IMR-90 (cell line): ENCODE measurements at regions not wholly inside any gene's neighbourhood (a gene's known extent, or its start where the extent isn't known, plus 50 kb on each side); places are given as distances from the start of the nearest gene placed in this dataset.

Experiments
- ATAC-seq: fragments of 200-7000 bp; cut with Tn5 transposase; 2 replicates; pipeline ENCODE4 v1.9.1; 2020; ENCODE audit warnings: low read depth, mild to moderate bottlenecking, moderate library complexity
- BruUV-seq: library from RNA; stranded (reverse); fragments of 400-500 nt; replicated peaks from 2 replicates; lab custom pipeline; 2021; lab: Mats Ljungman, UMichigan
- CTCF ChIA-PET: fragments of 300-600 bp; formaldehyde crosslinking; extraction: SDS; loops from one replicate; lab custom pipeline; 2021; ENCODE audit warnings: antibody characterized with exemption; lab: Yijun Ruan, JAX
- POLR2A ChIA-PET: fragments of 300-600 bp; sonication (Branson Sonifier 250); formaldehyde crosslinking; loops from one replicate; lab custom pipeline; 2022; ENCODE audit warnings: antibody characterized with exemption; ENCODE audit not compliant: unreplicated experiment; lab: Charles Lee
- DNase-seq: peaks from one replicate; pipeline ENCODE4 v3.0.0; 2013
- H2AFZ ChIP-seq: replicated peaks from 2 replicates; pipeline ENCODE3; 2013; ENCODE audit warnings: low read length, mild to moderate bottlenecking; ENCODE audit not compliant: poor library complexity
- H2AK5ac ChIP-seq: 2 replicates; pipeline ENCODE4 v1.6.1; 2013; ENCODE audit warnings: low read depth, low read length, inconsistent platforms
- H2AK9ac ChIP-seq: replicated peaks from 2 replicates; pipeline ENCODE3; 2013; ENCODE audit warnings: mild to moderate bottlenecking, low read depth, low read length, moderate library complexity; ENCODE audit not compliant: poor library complexity
- H2BK120ac ChIP-seq: 2 replicates; pipeline ENCODE4 v1.6.1; 2013; ENCODE audit warnings: low read depth, low read length, inconsistent platforms
- H2BK15ac ChIP-seq: 3 replicates; pipeline ENCODE4 v1.6.1; 2013; ENCODE audit warnings: low read depth, low read length, inconsistent platforms
- H2BK20ac ChIP-seq: 2 replicates; pipeline ENCODE4 v1.6.1; 2013; ENCODE audit warnings: low read depth, mild to moderate bottlenecking, inconsistent platforms, low read length, moderate library complexity
- H2BK5ac ChIP-seq: 2 replicates; pipeline ENCODE4 v1.6.1; 2013; ENCODE audit warnings: mild to moderate bottlenecking, low read depth, low read length, inconsistent platforms; ENCODE audit not compliant: poor library complexity, severe bottlenecking
- H3K14ac ChIP-seq: replicated peaks from 2 replicates; pipeline ENCODE4 v1.6.1; 2013; ENCODE audit warnings: low read depth, low read length, inconsistent platforms
- H3K18ac ChIP-seq: 2 replicates; pipeline ENCODE4 v1.6.1; 2013; ENCODE audit warnings: low read depth, low read length, control low read depth
- H3K23ac ChIP-seq: 2 replicates; pipeline ENCODE4 v1.6.1; 2013; ENCODE audit warnings: low read depth, low read length, inconsistent platforms
- H3K27ac ChIP-seq: 2 replicates; pipeline ENCODE4 v1.5.1; 2013; ENCODE audit warnings: mild to moderate bottlenecking, control low read depth, low read length; ENCODE audit not compliant: insufficient read depth
- H3K27me3 ChIP-seq: 2 replicates; pipeline ENCODE4 v1.6.1; 2013; ENCODE audit warnings: low read length; ENCODE audit not compliant: control insufficient read depth, insufficient read depth
- H3K36me3 ChIP-seq: 2 replicates; pipeline ENCODE4 v1.6.1; 2013; ENCODE audit warnings: low read length, mixed read lengths; ENCODE audit not compliant: control insufficient read depth, insufficient read depth
- H3K4ac ChIP-seq: 2 replicates; pipeline ENCODE4 v1.6.1; 2013; ENCODE audit warnings: low read depth, low read length, inconsistent platforms
- H3K4me1 ChIP-seq: 2 replicates; pipeline ENCODE4 v1.6.1; 2013; ENCODE audit warnings: low read length, mixed read lengths; ENCODE audit not compliant: control insufficient read depth, insufficient read depth
- H3K4me2 ChIP-seq: 2 replicates; pipeline ENCODE4 v1.6.1; 2013; ENCODE audit warnings: low read depth, mild to moderate bottlenecking, control low read depth, low read length, moderate library complexity
- H3K4me3 ChIP-seq: 2 replicates; pipeline ENCODE4 v1.5.1; 2013; ENCODE audit warnings: low read depth, mild to moderate bottlenecking, control low read depth, low read length, moderate library complexity; ENCODE audit not compliant: insufficient read depth
- H3K56ac ChIP-seq: 2 replicates; pipeline ENCODE4 v1.6.1; 2013; ENCODE audit warnings: low read length, inconsistent platforms; ENCODE audit not compliant: insufficient read depth; ENCODE audit errors: extremely low read depth
- H3K79me1 ChIP-seq, 2 experiments: 2 replicates each; pipeline ENCODE4 v1.6.1; 2013; ENCODE audit warnings: low read length in 2 of 2, inconsistent platforms in 1 of 2, low read depth in 1 of 2
- H3K9ac ChIP-seq: 2 replicates; pipeline ENCODE4 v1.6.1; 2013; ENCODE audit warnings: low read depth, low read length, control low read depth
- H3K9me1 ChIP-seq: 2 replicates; pipeline ENCODE4 v1.6.1; 2013; ENCODE audit warnings: low read length, inconsistent platforms; ENCODE audit not compliant: insufficient read depth
- H3K9me3 ChIP-seq: 2 replicates; pipeline ENCODE4 v1.6.1; 2013; ENCODE audit warnings: low read length; ENCODE audit not compliant: control insufficient read depth, insufficient read depth
- H4K20me1 ChIP-seq: 2 replicates; pipeline ENCODE4 v1.6.1; 2013; ENCODE audit warnings: low read length, inconsistent platforms; ENCODE audit not compliant: insufficient read depth
- H4K5ac ChIP-seq: 2 replicates; pipeline ENCODE4 v1.6.1; 2013; ENCODE audit warnings: mild to moderate bottlenecking, low read depth, low read length, control low read depth
- H4K8ac ChIP-seq, 2 experiments: 2 replicates each; pipeline ENCODE4 v1.6.1; 2013; ENCODE audit warnings: low read depth in 2 of 2, low read length in 2 of 2, control low read depth in 1 of 2, inconsistent platforms in 1 of 2
- H4K91ac ChIP-seq: 2 replicates; pipeline ENCODE4 v1.6.1; 2013; ENCODE audit warnings: low read depth, low read length, inconsistent platforms; ENCODE audit not compliant: insufficient read depth
- BHLHE40 ChIP-seq: fragments of 150-350 bp; IDR thresholded peaks from 2 replicates; pipeline ENCODE4 v1.6.1; 2016; ENCODE audit warnings: mild to moderate bottlenecking, low read depth, low read length
- CEBPB ChIP-seq: IDR thresholded peaks from 2 replicates; pipeline ENCODE4 v1.6.1; 2012; ENCODE audit warnings: low read depth, low read length, improper control_type of control experiment
- CHD1 ChIP-seq: IDR thresholded peaks from 2 replicates; pipeline ENCODE4 v1.6.1; 2012; ENCODE audit warnings: low read depth, low read length, improper control_type of control experiment
- CTCF ChIP-seq: conservative IDR thresholded peaks from 2 replicates; pipeline ENCODE4 v1.5.1; 2012; ENCODE audit warnings: mild to moderate bottlenecking, low read depth, low read length, improper control_type of control experiment
- ELK1 ChIP-seq: fragments of 150-350 bp; IDR thresholded peaks from 2 replicates; pipeline ENCODE4 v1.6.1; 2016; ENCODE audit warnings: low read depth, mild to moderate bottlenecking, low read length, moderate library complexity, borderline replicate concordance
- FOS ChIP-seq: fragments of 150-350 bp; IDR thresholded peaks from 2 replicates; pipeline ENCODE4 v1.6.1; 2016; ENCODE audit warnings: low read depth, low read length
- MAFK ChIP-seq: IDR thresholded peaks from 2 replicates; pipeline ENCODE4 v1.6.1; 2012; ENCODE audit warnings: low read depth, low read length, improper control_type of control experiment
- MAZ ChIP-seq: IDR thresholded peaks from 2 replicates; pipeline ENCODE4 v1.6.1; 2012; ENCODE audit warnings: low read depth, mild to moderate bottlenecking, low read length, improper control_type of control experiment, moderate library complexity, borderline replicate concordance
- MXI1 ChIP-seq: IDR thresholded peaks from 2 replicates; pipeline ENCODE4 v1.6.1; 2012; ENCODE audit warnings: low read depth, mild to moderate bottlenecking, low read length, moderate library complexity, borderline replicate concordance
- NFE2L2 ChIP-seq: fragments of 150-350 bp; IDR thresholded peaks from 2 replicates; pipeline ENCODE4 v1.6.1; 2016; ENCODE audit warnings: low read depth, mild to moderate bottlenecking, low read length
- POLR2A ChIP-seq: IDR thresholded peaks from 2 replicates; pipeline ENCODE4 v1.6.1; 2012; ENCODE audit warnings: mild to moderate bottlenecking, low read depth, low read length
- RAD21 ChIP-seq: IDR thresholded peaks from 2 replicates; pipeline ENCODE4 v1.6.1; 2012; ENCODE audit warnings: low read length, improper control_type of control experiment
- RCOR1 ChIP-seq: IDR thresholded peaks from 2 replicates; pipeline ENCODE4 v1.6.1; 2012; ENCODE audit warnings: mild to moderate bottlenecking, low read length, improper control_type of control experiment; ENCODE audit not compliant: insufficient replicate concordance
- RFX5 ChIP-seq: IDR thresholded peaks from 2 replicates; pipeline ENCODE4 v1.8.0; 2012; ENCODE audit warnings: low read depth, mild to moderate bottlenecking, low read length, moderate library complexity
- SMC3 ChIP-seq: fragments of 150-350 bp; IDR thresholded peaks from 2 replicates; pipeline ENCODE4 v1.6.1; 2016; ENCODE audit warnings: low read depth, mild to moderate bottlenecking, antibody characterized with exemption, low read length, moderate library complexity
- USF2 ChIP-seq: fragments of 150-350 bp; IDR thresholded peaks from 2 replicates; pipeline ENCODE4 v1.6.1; 2017; ENCODE audit warnings: mild to moderate bottlenecking, antibody characterized with exemption, low read length, low read depth
- WGBS, 2 experiments: methylation state at CpG; one replicate each; pipeline versions ENCODE4 v1.1.5 to v1.1.7; 2013; ENCODE audit warnings: missing lambda C conversion rate in 2 of 2; ENCODE audit not compliant: insufficient read length in 1 of 2; ENCODE audit errors: extremely low coverage in 2 of 2; 5-methylcytosine and 5-hydroxymethylcytosine counted together
- dilution Hi-C: fragments of 300-500 bp; cut with HindIII; formaldehyde crosslinking; loops from one replicate; pipeline ENCODE4 v1.14.3; 2018; ENCODE audit warnings: low sequenced_read_pairs; ENCODE audit not compliant: unreplicated experiment
- in situ Hi-C: fragments of 300-500 bp; cut with MboI; formaldehyde crosslinking; loops from 3 replicates; pipeline ENCODE4 v1.14.3; 2019; ENCODE audit warnings: low sequenced_read_pairs, inconsistent platforms, mixed read lengths
- intact Hi-C: fragments of 100-400 bp; cut with micrococcal nuclease; formaldehyde crosslinking; loops from 2 replicates; pipeline ENCODE4 v1.10.0; 2022

GRCh38 chr5:62134811-62135210 is 171.2 kb upstream of the KIF2A start:
- Histone ChIP-seq H3K9me3 (no peaks in the 10 kb centered on the region), H2BK15ac (no peak overlapping the region), H3K79me1 (no peaks in the 10 kb centered on the region), H3K23ac (no peak overlapping the region), H3K4me1 (no peaks in the 10 kb centered on the region), H2BK20ac (no peak overlapping the region), H2AK9ac (no peak overlapping the region), H4K8ac (no peak overlapping the region), H3K4me2 (no peak overlapping the region), H3K27ac (no peak overlapping the region), H3K27me3 (no peaks in the 10 kb centered on the region), H4K5ac (no peak overlapping the region), H3K4me3 (no peak overlapping the region), H4K91ac (no peak overlapping the region), H2AK5ac (no peak overlapping the region), H3K56ac (no peak overlapping the region), H3K18ac (no peak overlapping the region), H2BK5ac (no peak overlapping the region), H3K36me3 (no peaks in the 10 kb centered on the region), H3K14ac (no peak overlapping the region), H3K9me1 (no peaks in the 10 kb centered on the region), H2BK120ac (no peak overlapping the region), H3K4ac (no peak overlapping the region), H4K20me1 (no peaks in the 10 kb centered on the region), H2AFZ (no peak overlapping the region), H3K9ac (no peak overlapping the region)
- in situ Hi-C loops (loop anchor here (25.0 kb wide), 1 partner anchor 1073 kb away; no protein-coding TSS in a partner anchor), intact Hi-C loops (no loop called here), dilution Hi-C loops (no loop called here)
- ATAC-seq: no peak
- no peak for DNase-seq
- no TSS peak for BruUV-seq
- whole genome bisulfite sequencing, 2 experiments: 60% methylated on average over 1 of the region's 3 CpGs; no CpG with 5 or more reads in 1 of the 2 experiments
- TF ChIP-seq USF2 (no peak), RAD21 (no peak), FOS (no peak), MXI1 (no peak), RFX5 (no peak), CTCF (no peak), RCOR1 (no peak), BHLHE40 (no peak), MAFK (no peak), POLR2A (no peak), SMC3 (no peak), ELK1 (no peak), MAZ (no peak), CEBPB (no peak), NFE2L2 (no peak), CHD1 (no peak)
- ChIA-PET POLR2A (interaction anchor here (0.5 kb wide), 1 partner anchor 1447 kb away, joined by 3 read pairs; no protein-coding TSS in a partner anchor), CTCF (no interaction called here)
